ENCODE measurements at regions not wholly inside any gene's neighbourhood (a gene's known extent, or its start where the extent isn't known, plus 50 kb on each side); places are given as distances from the start of the nearest gene placed in this dataset.
"Not testable (repeated sequence)": the region's sequence is repeated elsewhere in the genome, so short reads cannot be mapped to it uniquely, and the experiment has no call there.

- DNase-seq (ENCODE audit: low read depth in 2 of 2): no peak
Observed at GRCh38 chr18:1663879-1664705, 759.4 kb downstream of the ADCYAP1 start.

GRCh38 chr18:1665079-1665478 lies 760.4 kb downstream of the ADCYAP1 start:
- DNase-seq (ENCODE audit: low read depth in 2 of 2): no peak

GRCh38 chr18:1668279-1668678 lies 763.6 kb downstream of the ADCYAP1 start:
- DNase-seq (ENCODE audit: low read depth in 2 of 2): no peak

GRCh38 chr18:1671710-1672109 lies 767.0 kb downstream of the ADCYAP1 start:
- DNase-seq (ENCODE audit: low read depth in 2 of 2): not testable (repeated sequence)

- DNase-seq (ENCODE audit: low read depth in 2 of 2): no peak
Observed at GRCh38 chr18:1676387-1676786, 771.7 kb downstream of the ADCYAP1 start.

- no peak for DNase-seq (ENCODE audit: low read depth in 2 of 2)
Observed at GRCh38 chr18:1680108-1680507, 775.4 kb downstream of the ADCYAP1 start.

GRCh38 chr18:1691863-1692262 lies 787.2 kb downstream of the ADCYAP1 start:
- DNase-seq (ENCODE audit: low read depth in 2 of 2): no peak

- no peak for DNase-seq (ENCODE audit: low read depth in 2 of 2)
Observed at GRCh38 chr18:1708006-1708405, 803.3 kb downstream of the ADCYAP1 start.

- DNase-seq (ENCODE audit: low read depth in 2 of 2): no peak
Observed at GRCh38 chr18:1710114-1710513, 805.4 kb downstream of the ADCYAP1 start.

- no peak for DNase-seq (ENCODE audit: low read depth in 2 of 2)
Observed at GRCh38 chr18:1732143-1732542, 827.5 kb downstream of the ADCYAP1 start.

- no peak for DNase-seq (ENCODE audit: low read depth in 2 of 2)
Observed at GRCh38 chr18:1746131-1746530, 825.2 kb downstream of the METTL4 start.

- no peak for DNase-seq (ENCODE audit: low read depth in 2 of 2)
Observed at GRCh38 chr18:1751249-1751648, 820.1 kb downstream of the METTL4 start.

- DNase-seq (ENCODE audit: low read depth in 2 of 2): no peak
Observed at GRCh38 chr18:1760901-1761300, 810.4 kb downstream of the METTL4 start.

GRCh38 chr18:1774261-1774660 lies 797.0 kb downstream of the METTL4 start:
- DNase-seq (ENCODE audit: low read depth in 2 of 2): no peak

GRCh38 chr18:1777843-1778242 lies 793.5 kb downstream of the METTL4 start:
- no peak for DNase-seq (ENCODE audit: low read depth in 2 of 2)

GRCh38 chr18:1778496-1779178 lies 792.7 kb downstream of the METTL4 start:
- DNase-seq (ENCODE audit: low read depth in 2 of 2): no peak

- DNase-seq (ENCODE audit: low read depth in 2 of 2): no peak
Observed at GRCh38 chr18:1779587-1779986, 791.7 kb downstream of the METTL4 start.

- no peak for DNase-seq (ENCODE audit: low read depth in 2 of 2)
Observed at GRCh38 chr18:1784113-1784512, 787.2 kb downstream of the METTL4 start.

GRCh38 chr18:1785980-1786379 lies 785.3 kb downstream of the METTL4 start:
- DNase-seq (ENCODE audit: low read depth in 2 of 2): not testable (repeated sequence)

GRCh38 chr18:1796636-1797035 lies 774.7 kb downstream of the METTL4 start:
- DNase-seq (ENCODE audit: low read depth in 2 of 2): no peak

GRCh38 chr18:1797235-1797634 lies 774.1 kb downstream of the METTL4 start:
- DNase-seq (ENCODE audit: low read depth in 2 of 2): no peak

GRCh38 chr18:1805521-1805920 lies 765.8 kb downstream of the METTL4 start:
- DNase-seq (ENCODE audit: low read depth in 2 of 2): no peak

Measured in fibroblast of skin of left biceps (primary cell).